ENCODE measurements at regions not wholly inside any gene's neighbourhood (a gene's known extent, or its start where the extent isn't known, plus 50 kb on each side); places are given as distances from the start of the nearest gene placed in this dataset.

- WGBS (ENCODE audit: insufficient coverage) = 100% methylated on average over 2 of the region's 5 CpGs
- Mint-ChIP-seq H3K36me3 (no peaks in the 10 kb centered on the region), H3K4me1 (peaks cover 1% of the 10 kb centered on the region), H3K4me3 (no peak overlapping the region), H3K27ac (no peak overlapping the region), H3K27me3 (ENCODE audit: low read depth in 3 of 3) (peaks cover 1 to 6% (median 3%) of the 10 kb centered on the region in 3 donors), H3K9me3 (peaks cover 0 to 3% (median 0%) of the 10 kb centered on the region in 7 donors)
- Histone ChIP-seq H3K27ac (ENCODE audit: low read depth in 1 of 2, low read length in 2 of 2) (no peak overlapping the region), H3K36me3 (replicated peaks in 1 of 2; ENCODE audit: control insufficient read depth in 1 of 2, insufficient read depth in 2 of 2, low read length in 2 of 2) (no peaks in the 10 kb centered on the region), H3K4me2 (replicated peaks; ENCODE audit: extremely low read depth, low read length, poor library complexity, severe bottlenecking) (no peak overlapping the region), H3K9ac (ENCODE audit: insufficient read depth, low read length, poor library complexity, severe bottlenecking) (no peak overlapping the region), H4K20me1 (ENCODE audit: insufficient read depth, low read length) (no peaks in the 10 kb centered on the region), H3K27me3 (ENCODE audit: control insufficient read depth in 2 of 2, insufficient read depth in 2 of 2, low read length in 2 of 2) (no peaks in the 10 kb centered on the region), H3K4me3 (replicated peaks in 1 of 3; ENCODE audit: low read depth in 2 of 3, low read length in 3 of 3) (no peak overlapping the region), H2AFZ (ENCODE audit: insufficient read depth, low read depth, low read length, poor library complexity, severe bottlenecking) (no peak overlapping the region), H3K9me3 (replicated peaks in 1 of 2; ENCODE audit: control insufficient read depth in 1 of 2, insufficient read depth in 1 of 2, low read length in 2 of 2) (no peaks in the 10 kb centered on the region), H3K4me1 (ENCODE audit: control insufficient read depth in 1 of 2, insufficient read depth in 2 of 2, low read length in 2 of 2) (no peaks in the 10 kb centered on the region), H3K79me2 (ENCODE audit: insufficient read depth, low read length) (no peaks in the 10 kb centered on the region)
- TF ChIP-seq CTCF (IDR thresholded peaks at IDR 0.05) = no peak
- no peak for DNase-seq
- intact Hi-C loops (cut with micrococcal nuclease) = no loop called here
Observed at GRCh38 chr1:168371477-168371876, 90.8 kb downstream of the TBX19 start.

- Histone ChIP-seq H3K4me3 (replicated peaks in 1 of 3; ENCODE audit: low read depth in 2 of 3, low read length in 3 of 3) (no peak overlapping the region), H3K4me2 (replicated peaks; ENCODE audit: extremely low read depth, low read length, poor library complexity, severe bottlenecking) (no peak overlapping the region), H3K4me1 (ENCODE audit: control insufficient read depth in 1 of 2, insufficient read depth in 2 of 2, low read length in 2 of 2) (no peaks in the 10 kb centered on the region), H3K27me3 (ENCODE audit: control insufficient read depth in 2 of 2, insufficient read depth in 2 of 2, low read length in 2 of 2) (no peaks in the 10 kb centered on the region), H3K27ac (ENCODE audit: low read depth in 1 of 2, low read length in 2 of 2) (no peak overlapping the region), H3K79me2 (ENCODE audit: insufficient read depth, low read length) (no peaks in the 10 kb centered on the region), H2AFZ (ENCODE audit: insufficient read depth, low read depth, low read length, poor library complexity, severe bottlenecking) (no peak overlapping the region), H3K36me3 (replicated peaks in 1 of 2; ENCODE audit: control insufficient read depth in 1 of 2, insufficient read depth in 2 of 2, low read length in 2 of 2) (no peaks in the 10 kb centered on the region), H4K20me1 (ENCODE audit: insufficient read depth, low read length) (no peaks in the 10 kb centered on the region), H3K9ac (ENCODE audit: insufficient read depth, low read length, poor library complexity, severe bottlenecking) (no peak overlapping the region), H3K9me3 (replicated peaks in 1 of 2; ENCODE audit: control insufficient read depth in 1 of 2, insufficient read depth in 1 of 2, low read length in 2 of 2) (no peaks in the 10 kb centered on the region)
- no CpG with 5 or more reads among the region's 3 CpGs for WGBS (ENCODE audit: insufficient coverage)
- Mint-ChIP-seq H3K36me3 (no peaks in the 10 kb centered on the region), H3K27ac (no peak overlapping the region), H3K4me1 (peaks cover 1% of the 10 kb centered on the region), H3K4me3 (no peak overlapping the region), H3K27me3 (ENCODE audit: low read depth in 3 of 3) (peaks cover 4 to 5% (median 5%) of the 10 kb centered on the region in 3 donors), H3K9me3 (peaks cover 0 to 3% (median 0%) of the 10 kb centered on the region in 7 donors)
- no peak for TF ChIP-seq CTCF (IDR thresholded peaks at IDR 0.05)
- intact Hi-C loops (cut with micrococcal nuclease) = no loop called here
- no peak for DNase-seq
Observed at GRCh38 chr1:168370586-168370985, 89.9 kb downstream of the TBX19 start.

Data from CD14-positive monocyte (primary cell).